ENCODE measurements at regions not wholly inside any gene's neighbourhood (a gene's known extent, or its start where the extent isn't known, plus 50 kb on each side); places are given as distances from the start of the nearest gene placed in this dataset.
A peak's percentile ranks its signal among the peaks of the same experiment; 100 is the strongest.

DNA sequence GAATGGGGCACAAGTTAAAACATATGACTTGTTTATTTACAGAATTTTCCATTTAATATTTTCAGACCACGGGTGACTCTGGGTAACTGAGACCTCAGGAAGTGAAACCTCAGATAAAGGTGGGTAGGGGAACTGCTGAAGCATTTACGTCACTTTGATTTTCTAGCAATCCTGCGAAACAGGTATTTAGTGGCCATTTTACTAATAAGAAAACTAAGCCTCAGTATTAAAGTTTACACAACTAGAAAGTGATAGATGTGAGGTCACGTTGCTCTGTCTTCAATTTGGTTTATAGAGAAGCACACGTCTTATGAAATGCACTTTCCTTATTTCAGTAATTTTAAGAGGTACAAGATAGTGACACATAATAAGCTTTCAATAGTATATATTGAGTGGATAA is 402.8 kb downstream of the FGF9 start:
- no peaks in the 10 kb centered on the region for H3K36me3 ChIP-seq (replicated peaks in 1 of 2; ENCODE audit: control extremely low read depth in 1 of 2, control insufficient read depth in 1 of 2, extremely low read depth in 1 of 2, insufficient read depth in 2 of 2, low read length in 1 of 2)
- ChIA-PET POLR2A (no interaction called here), CTCF (no interaction called here)
- H3K27me3 Mint-ChIP-seq: no peaks in the 10 kb centered on the region
- H3K79me2 ChIP-seq (ENCODE audit: control insufficient read depth, insufficient read depth, low read length): no peaks in the 10 kb centered on the region
- TF ChIP-seq, protein P1, sequence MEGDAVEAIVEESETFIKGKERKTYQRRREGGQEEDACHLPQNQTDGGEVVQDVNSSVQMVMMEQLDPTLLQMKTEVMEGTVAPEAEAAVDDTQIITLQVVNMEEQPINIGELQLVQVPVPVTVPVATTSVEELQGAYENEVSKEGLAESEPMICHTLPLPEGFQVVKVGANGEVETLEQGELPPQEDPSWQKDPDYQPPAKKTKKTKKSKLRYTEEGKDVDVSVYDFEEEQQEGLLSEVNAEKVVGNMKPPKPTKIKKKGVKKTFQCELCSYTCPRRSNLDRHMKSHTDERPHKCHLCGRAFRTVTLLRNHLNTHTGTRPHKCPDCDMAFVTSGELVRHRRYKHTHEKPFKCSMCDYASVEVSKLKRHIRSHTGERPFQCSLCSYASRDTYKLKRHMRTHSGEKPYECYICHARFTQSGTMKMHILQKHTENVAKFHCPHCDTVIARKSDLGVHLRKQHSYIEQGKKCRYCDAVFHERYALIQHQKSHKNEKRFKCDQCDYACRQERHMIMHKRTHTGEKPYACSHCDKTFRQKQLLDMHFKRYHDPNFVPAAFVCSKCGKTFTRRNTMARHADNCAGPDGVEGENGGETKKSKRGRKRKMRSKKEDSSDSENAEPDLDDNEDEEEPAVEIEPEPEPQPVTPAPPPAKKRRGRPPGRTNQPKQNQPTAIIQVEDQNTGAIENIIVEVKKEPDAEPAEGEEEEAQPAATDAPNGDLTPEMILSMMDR (IDR thresholded peaks at IDR 0.05): no peak
- TF ChIP-seq EZH2 (IDR thresholded peaks at IDR 0.05; ENCODE audit: borderline replicate concordance, insufficient read depth, low read depth, low read length, poor library complexity, severe bottlenecking): no peak
- H3K4me2 ChIP-seq (replicated peaks; ENCODE audit: low read depth, low read length, poor library complexity, severe bottlenecking): peak overlapping the region; percentile 7
- no peak overlapping the region for H3K27ac ChIP-seq (ENCODE audit: low read length in 2 of 2)
- H2AFZ ChIP-seq (ENCODE audit: insufficient read depth, low read depth, low read length, poor library complexity, severe bottlenecking): peak overlapping the region; percentile 5
- intact Hi-C loops (cut with micrococcal nuclease): no loop called here
- H3K9me3 Mint-ChIP-seq (ENCODE audit: insufficient read depth): no peaks in the 10 kb centered on the region
- peaks cover 5% of the 10 kb centered on the region in 2 donors for H3K4me1 ChIP-seq (ENCODE audit: control insufficient read depth in 2 of 2, insufficient read depth in 2 of 2, low read length in 2 of 2)
- ATAC-seq (ENCODE audit: low read depth) (peak; percentile 54), DNase-seq (peak; percentile 42)
- H3K27me3 ChIP-seq (replicated peaks in 1 of 4; ENCODE audit: control extremely low read depth in 1 of 4, control insufficient read depth in 3 of 4, insufficient read depth in 4 of 4, low read length in 3 of 4): no peaks in the 10 kb centered on the region
- peaks cover 27% of the 10 kb centered on the region for H3K4me1 Mint-ChIP-seq
- no peaks in the 10 kb centered on the region for H4K20me1 ChIP-seq (ENCODE audit: control insufficient read depth, insufficient read depth, low read length, poor library complexity, severe bottlenecking)
- WGBS (ENCODE audit: insufficient coverage): no CpG with 5 or more reads among the region's 5 CpGs
- H3K4me3 ChIP-seq (ENCODE audit: control extremely low read depth in 1 of 5, extremely low read depth in 1 of 5, insufficient read depth in 1 of 5, low read depth in 2 of 5, low read length in 4 of 5): no peak overlapping the region
- peaks cover 0 to 2% (median 0%) of the 10 kb centered on the region in 3 donors for H3K9me3 ChIP-seq (ENCODE audit: control extremely low read depth in 1 of 3, control insufficient read depth in 2 of 3, insufficient read depth in 1 of 3, low read length in 2 of 3)
- H3K9ac ChIP-seq (ENCODE audit: low read length): no peak overlapping the region
- H3K27ac Mint-ChIP-seq: peak overlapping the region; percentile 8
- H3K4me3 Mint-ChIP-seq: peak overlapping the region; percentile 33

DNA sequence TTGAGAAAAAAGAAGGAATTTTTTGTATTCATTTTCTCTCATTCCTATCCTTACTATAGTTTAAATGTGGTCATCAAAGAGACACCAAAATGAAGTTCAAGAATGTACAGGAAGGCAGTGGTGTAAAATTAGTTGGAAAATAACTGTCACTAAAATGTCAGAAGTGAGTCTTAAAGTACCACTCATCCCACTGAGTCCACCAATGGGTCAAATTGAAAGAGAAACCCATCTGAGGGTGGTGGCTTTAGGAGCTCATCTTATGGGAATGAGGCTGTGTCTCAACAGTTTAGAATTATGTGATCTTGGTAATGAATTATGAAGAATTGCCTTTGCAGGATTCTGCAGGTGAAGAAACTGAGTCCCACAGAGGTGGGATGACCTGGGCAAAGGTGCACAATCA is 403.5 kb downstream of the FGF9 start:
- Histone ChIP-seq H3K4me3 (ENCODE audit: control extremely low read depth in 1 of 5, extremely low read depth in 1 of 5, insufficient read depth in 1 of 5, low read depth in 2 of 5, low read length in 4 of 5) (no peak overlapping the region), H3K27me3 (replicated peaks in 1 of 4; ENCODE audit: control extremely low read depth in 1 of 4, control insufficient read depth in 3 of 4, insufficient read depth in 4 of 4, low read length in 3 of 4) (no peaks in the 10 kb centered on the region), H3K36me3 (replicated peaks in 1 of 2; ENCODE audit: control extremely low read depth in 1 of 2, control insufficient read depth in 1 of 2, extremely low read depth in 1 of 2, insufficient read depth in 2 of 2, low read length in 1 of 2) (no peaks in the 10 kb centered on the region), H2AFZ (ENCODE audit: insufficient read depth, low read depth, low read length, poor library complexity, severe bottlenecking) (no peak overlapping the region), H3K79me2 (ENCODE audit: control insufficient read depth, insufficient read depth, low read length) (no peaks in the 10 kb centered on the region), H3K9ac (ENCODE audit: low read length) (no peak overlapping the region), H4K20me1 (ENCODE audit: control insufficient read depth, insufficient read depth, low read length, poor library complexity, severe bottlenecking) (no peaks in the 10 kb centered on the region), H3K4me2 (replicated peaks; ENCODE audit: low read depth, low read length, poor library complexity, severe bottlenecking) (no peak overlapping the region), H3K27ac (ENCODE audit: low read length in 2 of 2) (no peak overlapping the region), H3K9me3 (ENCODE audit: control extremely low read depth in 1 of 3, control insufficient read depth in 2 of 3, insufficient read depth in 1 of 3, low read length in 2 of 3) (peaks cover 0 to 2% (median 0%) of the 10 kb centered on the region in 3 donors), H3K4me1 (ENCODE audit: control insufficient read depth in 2 of 2, insufficient read depth in 2 of 2, low read length in 2 of 2) (peaks cover 5% of the 10 kb centered on the region in 2 donors)
- H3K9me3 Mint-ChIP-seq (ENCODE audit: insufficient read depth): no peaks in the 10 kb centered on the region
- H3K27ac Mint-ChIP-seq: no peak overlapping the region
- CTCF ChIA-PET: no interaction called here
- H3K4me1 Mint-ChIP-seq: peaks cover 27% of the 10 kb centered on the region
- intact Hi-C loops (cut with micrococcal nuclease): no loop called here
- POLR2A ChIA-PET: no interaction called here
- no peaks in the 10 kb centered on the region for H3K27me3 Mint-ChIP-seq
- DNase-seq (no peak), ATAC-seq (ENCODE audit: low read depth) (no peak)
- TF ChIP-seq, protein P1 (IDR thresholded peaks at IDR 0.05): no peak
- TF ChIP-seq EZH2 (IDR thresholded peaks at IDR 0.05; ENCODE audit: borderline replicate concordance, insufficient read depth, low read depth, low read length, poor library complexity, severe bottlenecking): no peak
- no peak overlapping the region for H3K4me3 Mint-ChIP-seq

Measured in B cell (primary cell).